ENCODE measurements at regions not wholly inside any gene's neighbourhood (a gene's known extent, or its start where the extent isn't known, plus 50 kb on each side); places are given as distances from the start of the nearest gene placed in this dataset.

DNA sequence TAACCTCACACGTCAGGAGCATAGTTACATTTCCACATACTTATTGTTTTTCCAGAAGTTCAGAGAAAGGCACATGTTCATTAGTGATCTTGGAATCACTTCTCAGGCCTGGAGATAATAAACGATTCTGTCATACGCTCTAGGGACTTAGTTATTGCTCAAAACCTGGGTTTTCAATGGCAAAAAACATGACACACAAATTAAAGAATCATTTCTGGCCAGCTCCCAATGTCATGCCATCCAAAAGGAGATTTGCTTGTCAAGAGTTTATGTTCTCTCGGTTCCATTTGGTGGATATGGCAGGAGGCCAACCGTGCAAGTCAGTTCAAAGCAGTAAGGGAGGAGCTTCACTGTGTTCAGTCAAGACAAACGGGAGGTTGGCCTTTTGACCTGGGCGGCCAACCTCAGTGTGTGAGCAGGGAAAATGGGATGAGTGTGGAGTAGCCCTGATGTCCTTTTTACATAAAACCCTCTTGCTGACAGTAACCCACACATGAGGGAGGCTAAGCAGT lies 123.4 kb downstream of the NXNL2 start:
- no peak for DNase-seq (ENCODE audit: low spot score)

DNA sequence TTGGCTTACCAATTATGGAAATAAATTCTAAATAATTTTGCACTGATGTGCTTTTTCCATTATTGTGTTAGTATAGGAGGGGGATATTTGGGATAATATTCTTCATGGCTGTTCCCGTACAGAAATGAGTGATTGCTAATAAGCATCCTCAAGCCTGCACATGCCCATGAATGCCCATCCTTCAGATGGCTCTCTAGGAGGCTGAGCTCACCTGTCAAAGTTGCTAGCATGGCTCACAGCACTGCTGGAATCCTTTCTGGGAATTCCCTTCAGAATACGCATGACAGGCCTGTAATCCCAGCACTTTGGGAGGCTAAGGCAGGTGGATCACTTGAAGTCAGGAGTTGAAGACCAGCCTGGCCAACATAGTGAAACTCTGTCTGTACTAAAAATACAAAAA lies 124.1 kb downstream of the NXNL2 start:
- no peak for DNase-seq (ENCODE audit: low spot score)

DNA sequence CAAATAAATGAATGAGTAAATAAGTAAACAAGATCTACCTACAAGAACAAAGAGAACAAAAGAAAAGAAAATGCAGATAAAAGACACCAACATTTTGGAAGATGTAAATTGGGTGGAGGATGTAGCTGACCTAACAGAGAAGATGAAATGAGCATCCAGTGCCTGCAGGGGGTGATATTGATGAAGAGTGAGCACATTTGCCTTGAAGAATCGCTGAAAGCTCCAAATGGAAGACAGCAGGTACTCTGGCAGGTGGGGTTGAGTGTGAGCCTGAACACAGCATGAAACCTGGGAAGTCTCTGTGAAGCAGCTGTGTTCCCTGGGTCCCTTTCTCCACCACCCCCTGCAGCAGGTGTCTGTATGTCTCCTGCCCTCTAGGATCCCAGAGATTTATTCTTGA lies 125.6 kb downstream of the NXNL2 start:
- DNase-seq (ENCODE audit: low spot score) = no peak

DNA sequence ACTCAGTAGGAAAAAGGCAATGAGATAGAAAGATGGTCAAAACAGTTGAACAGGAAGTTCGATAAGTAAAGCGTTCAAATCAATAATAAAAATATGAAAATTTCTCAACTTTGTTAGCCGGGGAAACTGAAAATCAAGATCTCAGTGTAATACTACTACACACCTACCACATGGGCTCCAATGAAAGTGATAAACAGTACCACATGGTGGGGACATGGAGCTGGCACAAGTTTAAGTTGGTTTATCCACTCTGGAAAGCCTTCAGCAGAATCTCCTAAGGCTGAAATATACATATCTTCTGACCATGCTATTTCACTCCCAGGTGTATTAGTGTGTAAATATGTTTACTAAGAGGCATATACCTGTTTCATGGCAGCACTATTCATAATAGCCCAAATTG lies 126.8 kb downstream of the NXNL2 start:
- no peak for DNase-seq (ENCODE audit: low spot score)

DNA sequence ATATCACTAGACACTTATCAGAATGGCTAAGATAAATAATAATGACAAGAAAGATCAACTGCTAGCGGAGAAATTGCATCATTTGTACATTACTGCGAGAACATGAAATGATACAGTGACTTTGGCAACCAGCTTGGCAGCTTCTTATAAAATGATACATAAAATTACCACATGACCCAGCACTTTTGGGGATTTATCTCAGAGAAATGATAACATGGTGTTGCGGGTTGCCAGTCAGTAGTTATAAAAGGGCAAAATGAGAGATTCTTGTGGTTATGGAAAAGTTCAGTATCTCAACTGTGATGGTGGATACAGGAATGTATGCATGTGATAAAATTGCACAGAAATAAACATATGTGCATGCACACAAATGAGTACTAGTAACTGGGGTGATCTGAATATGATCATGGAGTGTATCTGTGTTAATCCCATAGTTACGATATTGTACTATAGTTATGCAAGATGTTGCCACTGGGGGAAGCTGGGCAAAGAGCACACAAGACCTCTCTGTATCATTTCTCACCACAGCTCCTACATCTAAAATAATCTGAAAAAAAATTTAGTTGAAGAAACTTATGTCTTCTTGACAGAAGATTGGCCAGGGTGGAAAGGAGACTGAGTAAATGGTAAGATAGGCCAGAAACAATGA lies 128.9 kb downstream of the NXNL2 start:
- no peak for DNase-seq (ENCODE audit: low spot score)

DNA sequence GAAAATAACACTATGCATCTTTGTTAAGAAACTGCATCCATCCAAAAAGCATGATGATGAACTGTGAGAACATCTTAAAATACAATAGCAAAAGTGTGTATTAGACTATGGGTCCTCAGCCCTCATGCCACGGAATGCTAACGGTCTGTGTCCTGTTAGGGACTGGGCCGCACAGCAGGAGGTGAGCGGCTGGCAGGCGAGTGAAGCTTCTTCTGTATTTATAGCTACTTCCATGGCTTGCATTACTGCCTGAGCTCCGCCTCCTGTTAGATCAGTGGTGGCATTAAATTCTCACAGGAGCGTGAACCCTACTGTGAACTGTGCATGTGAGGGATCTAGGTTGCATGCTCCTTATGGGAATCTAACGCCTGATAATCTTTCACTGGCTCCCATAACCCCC lies 129.8 kb downstream of the NXNL2 start:
- DNase-seq (ENCODE audit: low spot score) = no peak

DNA sequence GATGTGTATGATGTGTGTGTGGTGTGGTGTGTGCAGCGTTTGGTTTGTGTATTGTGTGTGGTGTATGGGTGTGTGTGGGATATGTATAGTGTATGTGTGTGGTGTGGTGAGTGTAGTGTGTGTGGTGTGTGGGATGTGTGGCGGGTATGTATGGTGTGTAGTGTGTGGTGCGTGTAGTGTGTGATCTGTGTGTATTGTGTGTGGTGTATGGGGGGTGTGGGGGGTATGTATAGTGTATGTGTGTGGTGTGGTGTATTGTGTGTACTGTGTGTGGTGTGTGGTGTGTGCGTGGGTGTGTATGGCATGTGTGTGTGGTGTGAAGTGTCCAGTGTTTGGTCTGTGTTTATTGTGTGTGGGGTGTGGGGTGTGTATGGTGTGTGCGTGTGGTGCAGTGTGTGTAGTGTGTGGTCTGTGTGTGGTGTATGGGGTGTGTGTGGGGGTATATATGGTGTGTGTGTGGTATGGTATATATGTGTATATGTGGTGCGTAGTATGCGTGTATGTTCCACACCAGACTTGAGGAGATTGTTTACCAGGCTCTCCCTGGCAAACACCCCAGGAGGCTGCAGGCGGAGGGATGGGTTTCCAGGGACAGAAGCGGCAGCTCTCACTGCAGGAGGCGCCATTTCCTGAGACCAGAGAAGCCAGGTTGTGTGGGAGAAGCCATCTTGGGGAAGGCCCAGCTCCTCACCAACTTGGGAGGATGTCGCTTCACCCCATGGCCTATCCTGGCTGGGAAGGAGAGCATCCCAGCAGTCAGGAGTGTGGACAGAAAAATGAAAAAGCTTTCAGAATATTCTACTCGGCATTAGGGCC lies 138.1 kb downstream of the NXNL2 start:
- no peak for DNase-seq (ENCODE audit: low spot score)

DNA sequence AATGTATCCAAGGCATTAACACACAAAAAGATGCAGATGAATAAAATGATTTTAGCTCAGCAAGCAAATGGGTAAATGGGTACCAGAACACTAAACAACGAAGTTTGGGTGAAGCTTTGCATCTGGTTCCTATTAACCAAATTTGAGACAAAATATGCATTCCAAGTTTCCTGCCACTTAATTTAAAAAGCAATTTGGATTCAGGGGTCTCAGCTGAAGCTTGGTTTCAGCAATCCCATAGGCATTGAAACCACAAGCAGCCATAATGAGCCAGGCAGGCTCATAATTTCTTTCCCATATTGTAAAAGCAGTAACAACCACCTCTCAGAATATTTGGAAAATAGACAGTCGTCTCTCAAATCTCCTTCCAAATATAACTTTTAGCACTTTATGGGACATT lies 138.9 kb downstream of the NXNL2 start:
- no peak for DNase-seq (ENCODE audit: low spot score)

DNA sequence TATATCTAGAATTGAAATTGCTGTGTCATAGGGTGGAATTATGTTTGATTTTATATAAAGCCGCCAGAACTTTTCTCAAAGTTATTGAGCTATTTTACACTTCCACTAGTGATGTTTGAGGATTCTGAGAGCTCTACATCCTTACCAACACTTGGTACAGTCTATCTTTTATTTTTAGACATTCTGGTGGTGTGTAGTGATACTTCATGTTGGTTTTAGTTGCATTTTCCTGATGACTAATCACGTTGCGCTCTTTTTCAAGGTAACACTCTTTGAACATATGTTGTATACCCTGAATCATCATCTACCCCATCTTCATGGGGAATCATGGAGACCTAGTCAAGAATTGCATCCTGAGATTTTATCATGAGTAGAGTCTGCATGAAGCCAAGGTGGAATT lies 141.7 kb downstream of the NXNL2 start:
- no peak for DNase-seq (ENCODE audit: low spot score)

DNA sequence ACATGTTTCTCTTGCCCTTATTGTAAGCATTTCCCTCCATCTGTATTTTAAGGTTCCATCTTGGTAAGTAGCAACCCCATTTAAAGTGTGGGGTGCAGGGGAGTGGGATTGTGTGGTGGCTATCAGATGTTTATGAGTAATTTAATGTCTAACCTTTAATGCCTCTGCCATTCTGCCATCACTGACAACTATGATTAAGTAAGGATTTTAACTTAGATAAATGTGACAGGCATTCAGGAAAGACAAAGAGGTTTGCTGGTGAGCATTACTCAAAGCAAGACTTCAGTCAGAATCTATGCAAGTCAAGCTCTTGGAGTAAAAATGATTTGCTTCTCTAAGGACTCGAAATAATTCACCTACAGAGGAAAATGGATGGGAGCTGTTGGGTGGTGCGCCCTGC lies 143.0 kb downstream of the NXNL2 start:
- no peak for DNase-seq (ENCODE audit: low spot score)

DNA sequence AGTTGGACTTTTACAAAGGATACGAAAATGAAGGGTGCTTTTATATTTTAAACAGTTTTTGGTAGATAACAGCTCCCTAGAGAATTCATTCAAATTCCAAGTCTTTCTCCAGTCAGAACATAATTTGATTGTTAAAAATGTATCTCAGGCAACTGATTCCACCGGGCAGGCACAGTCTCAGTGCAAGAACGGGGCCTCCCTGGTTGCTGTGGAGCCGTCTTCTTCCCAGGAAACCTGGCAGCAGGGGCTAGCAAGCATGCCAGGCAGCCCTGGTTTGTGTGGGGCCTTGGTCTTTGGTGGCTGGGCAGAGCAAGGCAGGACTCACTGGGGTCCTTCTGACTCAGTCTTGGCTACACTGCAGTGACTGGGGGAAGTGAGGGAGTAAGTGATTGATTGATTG lies 143.5 kb downstream of the NXNL2 start:
- no peak for DNase-seq (ENCODE audit: low spot score)

DNA sequence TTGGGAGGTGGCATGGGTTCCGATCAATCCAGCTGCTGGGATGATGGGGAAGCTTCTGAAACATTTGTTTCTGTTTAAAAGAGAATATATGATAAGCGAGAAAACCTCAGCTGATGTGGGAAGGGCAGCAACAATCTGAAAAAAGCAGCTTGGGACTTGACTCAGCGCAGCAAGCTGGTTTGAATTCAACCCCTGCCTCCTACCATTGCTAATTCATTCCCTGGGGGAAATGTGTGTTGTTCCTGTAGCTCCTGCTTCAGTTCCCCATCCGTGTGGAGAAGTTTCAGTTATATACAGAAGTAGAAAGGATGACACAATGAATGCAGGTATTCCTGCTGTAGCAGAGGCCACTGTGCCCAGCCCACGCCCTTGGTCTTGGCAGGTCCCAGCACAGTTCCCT lies 145.1 kb downstream of the NXNL2 start:
- DNase-seq (ENCODE audit: low spot score) = no peak

DNA sequence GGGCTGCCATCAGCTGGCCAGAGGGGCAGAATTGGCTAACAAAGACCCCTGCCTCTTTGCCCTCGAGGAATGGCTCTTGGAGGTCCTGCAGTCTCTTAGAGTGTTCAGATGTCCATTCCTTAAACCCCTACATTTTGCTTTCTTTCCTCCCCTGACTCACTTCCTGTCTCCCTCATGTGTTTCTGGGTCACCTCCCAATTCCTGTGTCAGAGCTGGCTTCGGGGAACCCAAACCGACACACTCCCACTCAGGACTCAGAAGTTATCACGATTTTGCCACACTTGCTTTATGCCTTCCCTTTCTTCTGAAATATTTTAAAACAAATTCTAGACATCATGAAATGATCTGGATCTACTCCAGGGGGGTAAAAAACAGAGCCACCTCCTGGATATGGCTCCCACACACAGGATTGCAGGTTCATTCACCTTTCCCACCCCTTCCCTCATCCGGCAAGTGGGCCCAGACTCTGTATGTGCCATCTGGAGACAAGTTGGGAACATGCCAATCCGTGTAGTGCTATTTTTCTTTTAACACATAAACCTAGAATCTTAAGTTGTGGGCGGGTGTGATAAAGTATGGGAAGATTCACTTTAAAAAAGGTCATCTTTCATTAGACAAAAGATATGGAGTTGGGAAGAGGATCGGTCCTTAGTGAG lies 145.7 kb downstream of the NXNL2 start:
- DNase-seq (ENCODE audit: low spot score) = no peak

DNA sequence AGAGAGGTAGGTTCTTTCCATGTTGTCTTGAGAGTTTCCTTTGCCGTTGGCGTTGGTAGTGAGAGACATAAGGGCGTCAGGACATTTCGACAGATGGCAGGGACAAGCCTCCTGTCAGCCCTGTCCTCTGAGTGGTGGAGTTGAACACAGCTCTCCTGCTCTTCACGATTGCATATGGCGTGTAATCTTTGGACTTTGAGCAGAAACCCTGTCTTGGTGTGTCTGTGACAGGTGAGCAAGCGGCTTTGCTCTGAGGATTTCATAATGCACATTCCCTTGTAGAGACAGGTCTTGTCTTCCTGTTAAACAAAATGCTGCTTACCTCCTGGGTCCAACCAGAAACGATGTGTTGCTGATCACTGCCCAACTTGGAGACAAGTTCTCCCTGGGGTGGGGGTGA lies 146.5 kb downstream of the NXNL2 start:
- DNase-seq (ENCODE audit: low spot score) = no peak

DNA sequence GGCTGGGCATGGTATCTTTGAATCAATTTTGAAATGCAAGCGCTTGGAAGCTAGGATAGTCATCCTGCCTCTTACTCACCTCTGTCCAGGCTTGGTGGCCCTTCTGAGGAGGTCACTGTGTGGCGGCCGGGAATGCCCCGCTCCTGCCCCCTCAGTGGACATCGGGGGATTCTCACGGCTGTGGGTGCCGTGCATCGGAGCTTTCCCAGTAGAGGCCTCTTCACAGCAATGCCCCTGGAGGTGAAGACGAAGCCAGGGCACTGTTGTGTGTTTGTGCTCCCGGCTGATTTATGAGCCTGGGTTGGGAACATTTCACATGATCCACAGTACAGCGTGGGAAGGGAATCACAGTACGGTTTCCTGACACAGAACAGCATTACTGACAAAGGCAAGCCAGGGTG lies 147.5 kb downstream of the NXNL2 start:
- no peak for DNase-seq (ENCODE audit: low spot score)

DNA sequence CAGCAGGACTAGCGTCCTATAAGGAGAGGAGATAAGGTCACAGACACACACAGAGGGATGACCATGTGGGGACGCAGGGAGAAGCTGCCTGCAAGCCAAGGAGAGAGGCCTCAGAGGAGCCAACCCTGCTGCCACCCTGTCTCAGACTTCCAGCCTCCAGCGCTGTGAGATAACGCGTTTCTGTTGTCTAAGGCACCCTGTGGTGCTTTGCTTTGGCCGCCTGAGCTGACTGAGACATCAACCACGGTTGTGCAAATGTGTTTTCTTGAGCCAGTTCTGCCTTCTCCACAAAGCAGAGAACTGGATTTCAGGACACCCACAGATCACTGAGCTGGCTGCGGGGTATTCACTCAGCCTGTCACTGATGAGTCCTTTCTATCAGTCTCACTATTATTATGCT lies 149.1 kb downstream of the NXNL2 start:
- no peak for DNase-seq (ENCODE audit: low spot score)

DNA sequence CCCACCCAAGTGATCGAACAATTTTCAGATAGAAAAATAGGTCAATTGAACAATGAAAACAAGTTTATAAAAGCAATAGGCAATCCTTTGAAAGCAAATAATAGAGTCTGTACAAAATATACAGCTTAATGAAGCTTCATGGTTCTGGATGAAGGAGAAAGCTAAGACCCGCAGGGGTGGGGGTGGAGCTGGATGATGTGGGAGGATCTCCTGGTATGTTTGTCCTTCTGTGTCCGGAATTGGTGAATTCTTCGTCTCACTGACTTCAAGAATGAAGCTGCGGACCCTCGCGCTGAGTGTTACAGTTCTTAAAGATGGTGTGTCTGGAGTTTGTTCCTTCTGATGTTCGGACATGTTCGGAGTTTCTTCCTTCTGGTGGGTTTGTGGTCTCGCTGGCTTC lies 149.9 kb downstream of the NXNL2 start:
- DNase-seq (ENCODE audit: low spot score) = no peak

DNA sequence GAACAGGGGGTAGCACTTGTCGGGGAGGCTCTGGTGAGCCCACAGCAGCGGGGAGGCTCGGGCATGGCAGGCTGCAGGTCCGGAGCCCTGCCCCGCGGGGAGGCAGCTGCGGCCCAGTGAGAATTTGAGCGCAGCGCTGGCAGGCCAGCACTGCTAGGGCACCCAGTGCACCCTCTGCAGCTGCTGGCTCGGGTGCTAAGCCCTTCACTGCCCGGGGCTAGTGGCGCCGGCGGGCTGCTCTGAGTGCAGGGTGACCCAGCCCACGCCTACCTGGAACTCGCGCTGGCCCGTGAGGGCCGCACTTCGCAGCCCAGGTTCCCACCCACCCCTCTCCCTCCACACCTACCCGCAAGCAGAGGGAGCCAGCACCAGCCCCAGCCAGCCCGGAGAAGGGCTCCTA lies 151.0 kb downstream of the NXNL2 start:
- DNase-seq (ENCODE audit: low spot score) = no peak

DNA sequence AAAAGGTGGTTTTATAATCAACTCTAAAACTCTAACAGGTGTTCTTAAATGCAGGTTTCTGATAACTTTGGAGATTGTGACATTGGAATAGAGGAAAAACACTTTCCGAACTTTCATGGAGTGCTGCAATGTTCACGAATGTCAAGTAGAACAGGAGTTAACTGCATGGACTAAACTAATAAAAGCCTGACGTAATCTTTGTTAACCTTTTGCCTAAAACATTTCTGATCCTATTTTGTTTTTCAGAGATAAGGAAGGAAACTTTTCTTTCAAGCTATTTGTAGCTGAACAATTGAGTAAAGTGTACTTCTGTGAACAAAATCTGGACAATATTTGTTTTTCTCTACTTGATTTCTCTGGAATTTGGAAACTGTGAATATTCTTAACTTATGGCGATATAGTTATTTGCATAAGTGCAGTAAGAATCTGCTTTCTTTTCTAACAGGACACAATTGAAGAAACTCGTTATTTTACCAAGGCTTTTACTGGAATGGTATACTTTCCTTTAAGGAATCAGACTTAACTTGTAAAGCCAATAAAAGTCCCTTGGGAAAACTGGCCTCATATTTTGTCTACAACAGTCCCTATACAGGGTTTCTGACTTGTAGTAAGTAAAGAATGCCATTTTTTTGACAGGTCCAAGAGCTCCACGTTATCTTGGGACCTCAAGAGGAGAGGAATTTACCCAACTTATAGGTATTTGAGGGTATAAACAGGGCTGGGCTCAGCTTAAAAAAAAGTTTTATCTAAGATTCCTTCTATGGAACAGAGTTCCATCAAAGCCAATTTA lies 154.7 kb downstream of the NXNL2 start:
- no peak for DNase-seq (ENCODE audit: low spot score)

DNA sequence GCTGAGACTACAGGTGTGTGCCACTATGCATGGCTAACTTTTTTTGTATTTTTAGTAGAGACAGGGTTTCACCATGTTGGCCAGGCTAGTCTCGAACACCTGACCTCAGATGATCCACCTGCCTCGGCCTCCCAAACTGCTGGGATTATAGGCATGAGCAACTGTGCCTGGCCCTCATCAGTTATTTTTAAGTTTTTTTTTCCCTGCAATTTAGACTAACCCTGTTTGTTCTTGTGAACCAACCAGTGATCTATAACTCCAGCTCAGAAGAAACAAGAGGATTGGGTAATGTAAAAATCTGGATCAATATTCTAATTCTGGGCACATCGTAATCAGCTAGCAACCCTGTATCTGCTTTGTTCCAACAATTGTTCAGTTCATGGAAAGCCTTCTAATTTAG lies 155.7 kb downstream of the NXNL2 start:
- no peak for DNase-seq (ENCODE audit: low spot score)

DNA sequence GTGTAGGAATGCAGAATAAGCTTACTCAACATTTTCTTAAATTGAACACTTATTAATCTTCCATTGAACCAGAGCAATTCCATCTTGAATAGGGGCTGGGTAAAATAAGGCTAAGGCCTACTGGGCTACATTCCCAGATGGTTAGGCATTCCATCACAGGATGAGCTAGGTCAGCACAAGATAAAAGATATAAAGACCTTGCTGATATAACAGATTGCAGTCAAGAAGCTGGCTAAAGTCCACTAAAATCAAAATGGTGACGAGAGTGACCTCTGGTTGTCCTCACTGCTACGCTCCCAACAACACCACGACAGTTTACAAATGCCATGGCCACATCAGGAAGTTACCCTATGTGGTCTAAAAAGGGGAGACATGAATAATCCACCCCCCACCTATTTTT lies 156.1 kb downstream of the NXNL2 start:
- DNase-seq (ENCODE audit: low spot score) = no peak

DNA sequence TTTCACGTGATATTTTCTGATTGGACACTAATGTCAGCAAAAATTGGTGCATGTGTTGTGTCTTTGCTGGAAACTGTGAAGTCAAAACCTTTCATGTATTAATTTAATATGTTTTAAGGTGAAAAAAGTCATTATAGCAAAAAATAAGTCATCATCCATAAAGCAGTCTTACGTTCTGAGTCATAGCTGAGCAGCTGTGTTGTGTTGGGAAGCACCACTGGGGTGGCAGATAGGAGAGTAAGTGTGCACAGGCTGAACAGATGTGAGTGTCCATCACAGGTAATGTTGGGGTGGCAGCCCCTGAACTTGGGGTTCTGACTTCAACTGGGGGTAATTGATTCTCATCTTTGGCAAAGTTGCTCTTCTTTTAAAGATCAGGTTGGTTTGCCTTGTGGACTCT lies 156.8 kb downstream of the NXNL2 start:
- no peak for DNase-seq (ENCODE audit: low spot score)

All from ecto neural progenitor cell (in vitro differentiated cells).